GM12873 (cell line): ENCODE measurements at regions not wholly inside any gene's neighbourhood (a gene's known extent, or its start where the extent isn't known, plus 50 kb on each side); places are given as distances from the start of the nearest gene placed in this dataset.
A peak's percentile ranks its signal among the peaks of the same experiment; 100 is the strongest.

Experiments used
- TF ChIP-seq, protein P1 (sequence below): IDR thresholded peaks from 2 replicates; pipeline ENCODE4 v1.5.1; 2012; ENCODE audit warnings: low read depth, mild to moderate bottlenecking, moderate library complexity, low read length, control low read depth; ENCODE audit not compliant: insufficient read depth; ENCODE audit errors: missing control alignments

DNA sequence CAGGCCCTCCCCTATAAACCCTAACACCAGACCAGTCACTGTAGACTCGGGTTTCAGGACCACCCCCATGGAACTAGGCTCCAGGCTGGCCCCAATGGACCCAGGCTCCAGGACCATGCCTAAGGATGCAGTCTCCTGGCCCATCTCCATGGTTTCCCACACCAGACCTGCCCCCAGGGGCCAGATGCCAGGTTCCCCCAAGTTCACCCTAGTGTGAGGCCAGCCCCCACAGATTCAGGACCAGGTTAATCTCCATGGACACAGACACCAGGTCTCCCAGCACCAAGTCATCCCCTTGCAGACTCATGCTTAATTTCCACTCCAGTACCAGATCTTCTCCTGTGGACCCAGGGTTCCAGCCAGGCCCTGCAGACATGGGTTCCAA, 103.8 kb upstream of the LANCL2 start:
- TF ChIP-seq, protein P1, sequence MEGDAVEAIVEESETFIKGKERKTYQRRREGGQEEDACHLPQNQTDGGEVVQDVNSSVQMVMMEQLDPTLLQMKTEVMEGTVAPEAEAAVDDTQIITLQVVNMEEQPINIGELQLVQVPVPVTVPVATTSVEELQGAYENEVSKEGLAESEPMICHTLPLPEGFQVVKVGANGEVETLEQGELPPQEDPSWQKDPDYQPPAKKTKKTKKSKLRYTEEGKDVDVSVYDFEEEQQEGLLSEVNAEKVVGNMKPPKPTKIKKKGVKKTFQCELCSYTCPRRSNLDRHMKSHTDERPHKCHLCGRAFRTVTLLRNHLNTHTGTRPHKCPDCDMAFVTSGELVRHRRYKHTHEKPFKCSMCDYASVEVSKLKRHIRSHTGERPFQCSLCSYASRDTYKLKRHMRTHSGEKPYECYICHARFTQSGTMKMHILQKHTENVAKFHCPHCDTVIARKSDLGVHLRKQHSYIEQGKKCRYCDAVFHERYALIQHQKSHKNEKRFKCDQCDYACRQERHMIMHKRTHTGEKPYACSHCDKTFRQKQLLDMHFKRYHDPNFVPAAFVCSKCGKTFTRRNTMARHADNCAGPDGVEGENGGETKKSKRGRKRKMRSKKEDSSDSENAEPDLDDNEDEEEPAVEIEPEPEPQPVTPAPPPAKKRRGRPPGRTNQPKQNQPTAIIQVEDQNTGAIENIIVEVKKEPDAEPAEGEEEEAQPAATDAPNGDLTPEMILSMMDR, result no peak

GRCh38 chr7:55265836-55266642, 99.1 kb upstream of the LANCL2 start:
- TF ChIP-seq, protein P1, result no peak

- TF ChIP-seq, protein P1, result peak; percentile 43
Observed at GRCh38 chr7:55271069-55271626, 94.0 kb upstream of the LANCL2 start.

DNA sequence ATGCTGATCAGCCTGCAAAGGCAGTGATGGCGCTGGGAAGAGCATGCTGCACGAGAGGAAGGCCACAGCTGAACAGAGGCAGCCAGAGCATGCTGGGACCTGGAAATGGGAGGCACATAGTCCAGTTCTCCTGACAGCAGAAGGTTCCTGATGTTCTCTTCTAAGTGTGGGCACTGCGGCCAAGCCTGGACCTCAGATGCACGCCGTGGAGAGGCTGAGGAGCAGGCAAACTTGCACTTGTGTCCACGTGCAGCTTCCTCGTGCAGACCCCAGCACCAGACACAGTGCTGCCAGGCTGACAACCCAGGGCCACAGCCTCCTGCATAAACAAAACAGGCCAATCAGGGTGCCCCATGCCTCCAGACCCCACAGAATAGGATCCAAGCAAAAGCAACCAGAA, 93.5 kb upstream of the LANCL2 start:
- TF ChIP-seq, protein P1, result no peak

DNA sequence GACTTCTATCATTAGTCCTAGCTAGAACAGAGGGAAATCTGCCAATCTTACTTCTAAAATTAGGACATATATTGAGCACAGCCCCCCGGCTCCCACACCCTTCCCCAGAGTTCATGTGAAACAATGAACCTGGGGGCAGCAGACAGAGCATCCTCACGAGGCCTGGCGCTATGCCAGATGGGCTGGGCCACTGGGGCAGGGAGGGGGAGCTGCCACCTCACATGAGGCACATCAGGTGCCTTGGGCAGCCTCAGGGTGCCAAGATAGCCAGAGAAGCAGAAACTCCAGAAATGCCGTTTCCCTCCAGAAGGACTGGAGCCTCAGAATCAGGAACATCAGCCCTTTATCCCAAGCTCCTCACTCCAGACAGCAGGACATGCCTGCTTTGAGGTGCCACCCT, 92.8 kb upstream of the LANCL2 start:
- TF ChIP-seq, protein P1, result no peak

- TF ChIP-seq, protein P1, result no peak
Observed at GRCh38 chr7:55273186-55273980, 91.8 kb upstream of the LANCL2 start.

DNA sequence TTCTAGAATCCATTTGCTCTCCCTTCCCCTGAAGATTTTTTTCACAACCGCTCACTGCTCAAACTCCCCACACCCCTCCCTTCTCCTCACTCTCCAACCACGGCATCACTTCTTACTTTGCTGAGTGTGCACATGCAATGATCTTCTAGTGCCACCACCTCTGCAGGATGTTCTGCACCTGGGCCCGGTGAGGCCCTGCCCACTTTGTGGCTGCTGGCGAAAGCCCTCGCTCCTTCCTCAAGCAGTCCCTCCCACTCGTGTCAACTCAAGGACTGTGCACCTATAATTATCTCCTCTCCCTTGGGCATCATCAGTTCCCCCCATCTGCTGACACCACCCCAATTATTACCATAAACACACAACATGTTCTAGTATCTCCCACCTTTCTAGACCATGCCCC, 91.0 kb upstream of the LANCL2 start:
- TF ChIP-seq, protein P1, result no peak
